Chondrocyte (in vitro differentiated cells): ENCODE measurements at regions not wholly inside any gene's neighbourhood (a gene's known extent, or its start where the extent isn't known, plus 50 kb on each side); places are given as distances from the start of the nearest gene placed in this dataset.

Experiments
- DNase-seq: peaks from one replicate; pipeline ENCODE4 v3.0.0; 2021; ENCODE audit warnings: mixed read lengths, low spot score
- H3K27ac Mint-ChIP-seq: one replicate; pipeline ENCODE4 v1.8.0; 2021; ENCODE audit warnings: mild to moderate bottlenecking, moderate library complexity, mixed read lengths; ENCODE audit not compliant: unreplicated experiment
- H3K27me3 Mint-ChIP-seq: 2 replicates; pipeline ENCODE4 v1.8.0; 2021; ENCODE audit warnings: low read depth, mixed read lengths
- H3K36me3 Mint-ChIP-seq: 2 replicates; pipeline ENCODE4 v1.8.0; 2021; ENCODE audit warnings: low read depth, mixed read lengths
- H3K4me1 Mint-ChIP-seq: 2 replicates; pipeline ENCODE4 v1.8.0; 2021; ENCODE audit warnings: low read depth, mild to moderate bottlenecking, mixed read lengths
- H3K4me3 Mint-ChIP-seq: one replicate; pipeline ENCODE4 v1.8.0; 2021; ENCODE audit warnings: mild to moderate bottlenecking, moderate library complexity, mixed read lengths; ENCODE audit not compliant: unreplicated experiment
- H3K9me3 Mint-ChIP-seq: 2 replicates; pipeline ENCODE4 v1.8.0; 2021; ENCODE audit warnings: low read depth, mixed read lengths
- TF ChIP-seq, protein P1 (sequence below): fragments of 200-600 bp; sonication (generic); IDR thresholded peaks from 2 replicates; pipeline ENCODE4 v1.5.0; 2021; ENCODE audit warnings: antibody characterized with exemption, mild to moderate bottlenecking, moderate library complexity

DNA sequence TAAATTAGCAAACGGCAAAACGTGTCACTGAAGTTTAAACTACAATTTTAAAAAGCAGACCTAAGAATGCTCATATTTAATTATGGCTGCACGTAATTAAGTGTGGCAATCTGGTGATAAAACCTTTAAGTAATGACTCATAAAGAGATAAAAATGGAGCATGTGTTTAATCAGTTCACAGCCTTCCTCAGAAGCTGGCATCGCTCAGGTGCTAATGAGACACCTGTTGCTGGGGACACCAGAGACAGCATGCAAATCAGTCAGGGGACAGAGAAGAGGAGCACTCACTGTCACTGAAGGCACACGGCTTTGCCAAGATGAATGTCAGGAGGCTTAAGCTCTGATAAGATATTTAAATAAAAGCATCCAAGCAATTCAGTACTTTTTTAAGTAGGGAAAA is 840.3 kb downstream of the GALC start:
- H3K27me3 Mint-ChIP-seq = no peaks in the 10 kb centered on the region
- H3K27ac Mint-ChIP-seq = no peak overlapping the region
- no peaks in the 10 kb centered on the region for H3K36me3 Mint-ChIP-seq
- no peaks in the 10 kb centered on the region for H3K9me3 Mint-ChIP-seq
- H3K4me3 Mint-ChIP-seq = no peak overlapping the region
- no peak for DNase-seq
- H3K4me1 Mint-ChIP-seq = peaks cover 32% of the 10 kb centered on the region
- TF ChIP-seq, protein P1, sequence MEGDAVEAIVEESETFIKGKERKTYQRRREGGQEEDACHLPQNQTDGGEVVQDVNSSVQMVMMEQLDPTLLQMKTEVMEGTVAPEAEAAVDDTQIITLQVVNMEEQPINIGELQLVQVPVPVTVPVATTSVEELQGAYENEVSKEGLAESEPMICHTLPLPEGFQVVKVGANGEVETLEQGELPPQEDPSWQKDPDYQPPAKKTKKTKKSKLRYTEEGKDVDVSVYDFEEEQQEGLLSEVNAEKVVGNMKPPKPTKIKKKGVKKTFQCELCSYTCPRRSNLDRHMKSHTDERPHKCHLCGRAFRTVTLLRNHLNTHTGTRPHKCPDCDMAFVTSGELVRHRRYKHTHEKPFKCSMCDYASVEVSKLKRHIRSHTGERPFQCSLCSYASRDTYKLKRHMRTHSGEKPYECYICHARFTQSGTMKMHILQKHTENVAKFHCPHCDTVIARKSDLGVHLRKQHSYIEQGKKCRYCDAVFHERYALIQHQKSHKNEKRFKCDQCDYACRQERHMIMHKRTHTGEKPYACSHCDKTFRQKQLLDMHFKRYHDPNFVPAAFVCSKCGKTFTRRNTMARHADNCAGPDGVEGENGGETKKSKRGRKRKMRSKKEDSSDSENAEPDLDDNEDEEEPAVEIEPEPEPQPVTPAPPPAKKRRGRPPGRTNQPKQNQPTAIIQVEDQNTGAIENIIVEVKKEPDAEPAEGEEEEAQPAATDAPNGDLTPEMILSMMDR = no peak

DNA sequence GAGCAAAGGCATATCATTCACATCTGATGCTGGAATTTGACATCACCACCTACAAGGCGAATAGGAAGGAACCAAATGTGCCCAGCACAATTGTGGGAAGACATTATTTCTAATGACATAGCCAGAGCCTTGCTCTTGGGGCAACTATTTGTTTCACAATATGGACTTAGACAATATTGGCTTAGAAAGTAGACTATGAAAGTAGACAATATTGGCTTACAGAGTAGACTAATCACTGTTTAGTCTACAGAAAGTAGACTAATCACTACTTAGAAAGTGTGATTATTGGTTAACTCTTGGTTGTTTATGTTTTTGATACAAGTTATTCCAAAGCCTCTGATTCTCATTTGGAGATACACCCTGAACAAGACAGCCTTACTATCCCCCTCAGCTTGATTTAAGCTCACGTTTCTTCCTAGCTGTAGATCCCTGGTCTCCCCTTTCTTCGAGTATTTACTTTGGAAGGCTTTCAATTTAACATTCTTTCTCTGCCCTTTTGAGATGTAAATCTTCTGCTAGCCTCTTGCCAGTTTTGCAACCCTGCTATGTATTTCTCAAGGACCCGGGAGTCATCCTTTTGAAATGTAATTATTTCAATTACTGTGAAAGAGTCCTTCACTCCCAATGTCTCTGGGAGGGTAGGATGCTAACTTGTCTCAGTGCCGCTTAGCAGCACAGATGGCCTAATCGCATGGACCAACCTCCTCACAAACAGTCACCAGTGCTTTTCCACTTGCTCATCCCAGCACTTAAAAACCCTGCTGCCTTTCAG is 843.2 kb downstream of the GALC start:
- no peaks in the 10 kb centered on the region for H3K9me3 Mint-ChIP-seq
- no peak for DNase-seq
- H3K4me3 Mint-ChIP-seq = no peak overlapping the region
- TF ChIP-seq, protein P1 = no peak
- H3K27ac Mint-ChIP-seq = no peak overlapping the region
- H3K4me1 Mint-ChIP-seq = peaks cover 32% of the 10 kb centered on the region
- no peaks in the 10 kb centered on the region for H3K27me3 Mint-ChIP-seq
- no peaks in the 10 kb centered on the region for H3K36me3 Mint-ChIP-seq

DNA sequence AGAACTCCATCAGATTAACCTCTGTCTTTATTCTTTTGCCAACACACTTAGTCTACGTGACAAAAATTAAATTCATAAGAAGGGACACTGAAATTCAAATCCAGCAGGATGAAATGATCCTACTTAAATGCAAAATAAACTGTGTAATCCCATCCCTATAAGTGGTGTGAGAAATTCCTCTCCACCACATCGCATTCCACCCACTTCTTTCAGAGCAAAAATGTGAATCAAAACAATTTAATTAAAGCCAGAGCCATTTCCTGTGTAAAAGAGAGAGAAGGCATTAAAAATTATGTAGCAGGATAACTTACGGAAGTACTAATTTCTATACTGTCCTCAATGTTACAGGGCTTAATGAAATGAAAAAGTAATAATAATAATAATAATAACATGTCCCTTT is 844.3 kb downstream of the GALC start:
- Mint-ChIP-seq H3K4me1 (peaks cover 28% of the 10 kb centered on the region), H3K9me3 (no peaks in the 10 kb centered on the region), H3K36me3 (no peaks in the 10 kb centered on the region), H3K27me3 (no peaks in the 10 kb centered on the region), H3K27ac (peak overlapping the region; percentile 9), H3K4me3 (no peak overlapping the region)
- TF ChIP-seq, protein P1 = no peak
- no peak for DNase-seq

DNA sequence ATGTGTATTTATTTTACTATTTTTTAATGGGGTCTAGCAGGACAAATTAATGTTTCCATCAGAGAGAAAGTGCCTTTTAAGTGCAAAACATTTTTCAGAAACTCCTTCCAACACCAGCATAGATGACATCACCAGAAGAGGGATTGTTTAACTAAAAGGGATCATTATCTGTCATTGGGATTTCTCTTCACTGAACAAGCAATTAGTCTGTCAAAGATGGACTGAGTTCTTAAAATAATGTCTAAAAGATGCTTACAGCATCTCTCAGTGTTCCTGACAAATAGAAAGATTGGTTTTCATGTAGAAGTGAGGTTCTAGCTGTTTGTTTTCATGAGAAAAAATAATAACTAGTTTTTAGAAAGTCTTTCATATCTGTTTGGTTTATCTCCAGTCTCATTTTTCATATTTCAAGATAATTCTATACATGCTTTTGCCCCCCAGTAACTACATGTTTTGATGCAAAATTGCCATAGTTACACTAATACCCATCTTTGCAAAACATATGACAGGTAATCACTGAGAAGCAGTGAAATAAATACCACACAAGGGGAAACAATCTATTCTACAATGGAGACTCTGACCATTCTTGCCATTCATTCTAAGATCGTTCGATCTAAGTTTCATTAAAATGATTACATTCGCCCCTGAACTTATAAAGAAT is 850.3 kb downstream of the GALC start:
- DNase-seq = no peak
- no peaks in the 10 kb centered on the region for H3K9me3 Mint-ChIP-seq
- H3K4me1 Mint-ChIP-seq = no peaks in the 10 kb centered on the region
- no peaks in the 10 kb centered on the region for H3K36me3 Mint-ChIP-seq
- no peaks in the 10 kb centered on the region for H3K27me3 Mint-ChIP-seq
- TF ChIP-seq, protein P1 = no peak
- no peak overlapping the region for H3K27ac Mint-ChIP-seq
- H3K4me3 Mint-ChIP-seq = no peak overlapping the region

DNA sequence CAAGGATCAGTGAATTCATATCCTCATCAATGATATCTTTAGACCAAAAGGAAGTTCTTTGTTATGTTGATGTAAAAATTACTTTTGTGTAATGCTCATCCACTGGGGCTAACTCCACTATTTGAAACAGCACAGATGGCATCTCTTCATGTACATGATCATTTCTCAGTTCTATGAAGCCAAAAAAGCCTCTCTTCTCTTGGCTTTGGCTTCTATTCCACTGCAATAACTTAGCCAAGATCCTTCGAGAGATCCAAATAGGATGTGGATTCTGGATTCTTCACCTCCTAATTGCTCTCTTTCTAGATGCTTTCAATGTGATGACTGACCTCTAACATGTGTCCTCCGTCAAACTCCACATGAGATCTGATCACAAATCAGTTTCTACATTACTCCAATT is 851.2 kb downstream of the GALC start:
- H3K27me3 Mint-ChIP-seq = no peaks in the 10 kb centered on the region
- H3K4me3 Mint-ChIP-seq = no peak overlapping the region

More for the DNA sequence above, 851.2 kb downstream of the GALC start:
- DNase-seq = no peak
- Mint-ChIP-seq H3K4me1 (no peaks in the 10 kb centered on the region), H3K36me3 (no peaks in the 10 kb centered on the region), H3K27ac (no peak overlapping the region), H3K9me3 (no peaks in the 10 kb centered on the region)
- TF ChIP-seq, protein P1 = no peak
